Heart right ventricle (tissue), 16 donors: ENCODE measurements at regions not wholly inside any gene's neighbourhood (a gene's known extent, or its start where the extent isn't known, plus 50 kb on each side); places are given as distances from the start of the nearest gene placed in this dataset.

Source experiments
- ATAC-seq, 8 donors: fragments of 200-7000 bp; cut with Tn5 transposase; one replicate each; pipeline ENCODE4 v1.9.1; 2020; ENCODE audit warnings: mild to moderate bottlenecking in 8 of 8, moderate library complexity in 8 of 8, moderate number of reproducible peaks in 1 of 8
- DNase-seq, 2 donors: peaks; one replicate each; pipeline ENCODE4 v3.0.0-alpha.2; 2020
- H3K27ac ChIP-seq, 10 donors: fragments of 200-600 bp; sonication (generic) in 2 of 10; one replicate each; pipeline versions ENCODE4 v1.5.0 to v1.8.0; 2020 to 2022; ENCODE audit warnings: mild to moderate bottlenecking in 3 of 10
- H3K27me3 ChIP-seq, 7 donors: fragments of 200-600 bp; one replicate each; pipeline ENCODE4 v1.8.0; 2021 to 2022; ENCODE audit warnings: mild to moderate bottlenecking in 2 of 7
- H3K36me3 ChIP-seq, 9 donors: fragments of 200-600 bp; sonication (generic) in 1 of 9; one replicate each; pipeline versions ENCODE4 v1.5.0 to v1.8.0; 2020 to 2022; ENCODE audit warnings: mild to moderate bottlenecking in 2 of 9
- H3K4me1 ChIP-seq, 9 donors: fragments of 200-600 bp; sonication (generic) in 1 of 9; one replicate each; pipeline versions ENCODE4 v1.5.0 to v1.8.0; 2020 to 2022; ENCODE audit warnings: mild to moderate bottlenecking in 4 of 9
- H3K4me3 ChIP-seq, 10 donors: fragments of 200-600 bp; sonication (generic) in 2 of 10; one replicate each; pipeline versions ENCODE4 v1.5.0 to v1.8.0; 2020 to 2022; ENCODE audit warnings: mild to moderate bottlenecking in 7 of 10, moderate library complexity in 2 of 10
- H3K9me3 ChIP-seq, 11 donors: fragments of 200-600 bp in 10 of 11; sonication (generic) in 2 of 11; one replicate each; pipeline versions ENCODE4 v1.5.0 to v1.8.0; 2013 to 2022; ENCODE audit warnings: mild to moderate bottlenecking in 2 of 11, control low read depth in 1 of 11, moderate library complexity in 1 of 11
- WGBS, 2 donors: extraction: QIAGEN DNeasy Blood & Tissue Kit; methylation state at CpG; one replicate each; pipeline ENCODE4 v1.1.7; 2013; ENCODE audit warnings: inconsistent platforms in 1 of 2; 5-methylcytosine and 5-hydroxymethylcytosine counted together
- intact Hi-C, 10 donors: fragments of 100-400 bp; cut with DNase I; formaldehyde crosslinking; loops; one replicate each; pipeline versions ENCODE4 v1.11.1 to v1.14.2; 2022
- TF ChIP-seq, protein P1 (sequence below), 9 donors: fragments of 200-600 bp; sonication (generic) in 2 of 9; IDR thresholded peaks; one replicate each; pipeline versions ENCODE4 v1.5.0 to v1.8.0; 2021 to 2022; ENCODE audit warnings: antibody characterized with exemption in 9 of 9, mild to moderate bottlenecking in 5 of 9, moderate library complexity in 1 of 9
- donor health status: Arrhythmogenic right ventricular cardiomyopathy.
- donor health status: ischemic (EF 13 %, LVEDD 7.1; RV severe dilation, severe dysfunction).
- donor health status: healthy with polysubstance abuse.
- donor health status: DM: no; HTN: yes; CAD: no.
- donor health status: DM: no; HTN: no; CAD: no.
- donor health status: ischemic (EF 25% LVEDD 6.9; RV normal size, moderate dysfunction).
- donor health status: ischemic (EF 25% LVEDD 5.7; RV mildly dilated, moderate dysfunction).
- donor health status: healthy.
- donor health status: DM: yes; HTN: yes; CAD: no.
- donor health status: Ischemic cardiomyopathy.
- donor health status: ischemic (EF 35%, LVEDD 5.7; RV mildly dilated, moderate dysfunction).
- donor health status: nonischemic (EF 11% LVEDD 7.7; RV severe dilation, severe dysfunction).
- donor health status: DM: yes; HTN: yes; CAD: no.
- donor health status: PGD.
- donor health status: ischemic (EF 29% LVEDD 5.4; RV normal size, mild dysfunction).
- donor health status: nonischemic (EF 23%, LVEDD 6.1; RV moderate dilation, normal function).

DNA sequence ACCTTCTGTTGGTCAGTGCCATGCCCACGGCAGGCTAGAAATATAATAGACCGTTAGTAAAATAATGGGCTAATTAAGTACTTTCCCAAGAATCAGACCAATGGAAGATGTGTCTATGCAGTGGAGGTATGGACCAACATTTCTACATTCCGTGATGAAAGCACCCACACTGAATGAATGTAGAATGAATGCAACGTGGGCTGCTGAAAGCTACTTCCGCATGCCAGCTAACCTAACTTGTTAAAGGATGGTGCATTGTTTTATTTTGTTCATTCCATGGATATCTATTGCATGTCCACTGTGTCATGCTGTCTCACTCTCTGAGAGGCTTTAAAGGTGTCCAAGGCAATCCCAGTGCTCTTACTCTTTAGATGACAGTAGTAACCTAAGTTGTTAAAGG is 112.9 kb upstream of the CAV2 start:
- H3K9me3 ChIP-seq: no peaks in the 10 kb centered on the region
- 92 to 94% methylated on average over 5 of the region's 5 CpGs for WGBS, 2 donors
- H3K36me3 ChIP-seq: no peaks in the 10 kb centered on the region

DNA sequence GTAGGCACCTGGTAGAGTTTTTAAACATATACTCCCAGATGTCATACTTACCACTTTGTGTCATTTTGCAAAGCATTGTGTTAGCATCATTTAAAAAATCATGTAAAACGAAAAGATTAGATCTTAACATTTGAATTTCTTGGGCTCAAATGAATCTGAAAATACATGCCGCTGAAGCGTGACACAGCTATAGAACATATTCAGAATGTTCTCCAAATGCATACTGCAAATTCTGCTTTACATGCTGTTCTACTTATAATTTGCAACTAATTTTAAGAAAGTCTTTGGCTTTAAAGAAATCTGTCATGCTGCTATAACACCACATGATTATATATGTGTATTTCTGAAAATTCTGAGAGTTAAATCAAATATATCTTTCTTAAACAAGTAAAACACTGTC is 109.2 kb upstream of the CAV2 start:
- TF ChIP-seq, protein P1, sequence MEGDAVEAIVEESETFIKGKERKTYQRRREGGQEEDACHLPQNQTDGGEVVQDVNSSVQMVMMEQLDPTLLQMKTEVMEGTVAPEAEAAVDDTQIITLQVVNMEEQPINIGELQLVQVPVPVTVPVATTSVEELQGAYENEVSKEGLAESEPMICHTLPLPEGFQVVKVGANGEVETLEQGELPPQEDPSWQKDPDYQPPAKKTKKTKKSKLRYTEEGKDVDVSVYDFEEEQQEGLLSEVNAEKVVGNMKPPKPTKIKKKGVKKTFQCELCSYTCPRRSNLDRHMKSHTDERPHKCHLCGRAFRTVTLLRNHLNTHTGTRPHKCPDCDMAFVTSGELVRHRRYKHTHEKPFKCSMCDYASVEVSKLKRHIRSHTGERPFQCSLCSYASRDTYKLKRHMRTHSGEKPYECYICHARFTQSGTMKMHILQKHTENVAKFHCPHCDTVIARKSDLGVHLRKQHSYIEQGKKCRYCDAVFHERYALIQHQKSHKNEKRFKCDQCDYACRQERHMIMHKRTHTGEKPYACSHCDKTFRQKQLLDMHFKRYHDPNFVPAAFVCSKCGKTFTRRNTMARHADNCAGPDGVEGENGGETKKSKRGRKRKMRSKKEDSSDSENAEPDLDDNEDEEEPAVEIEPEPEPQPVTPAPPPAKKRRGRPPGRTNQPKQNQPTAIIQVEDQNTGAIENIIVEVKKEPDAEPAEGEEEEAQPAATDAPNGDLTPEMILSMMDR (IDR thresholded peaks at IDR 0.05): no peak
- Histone ChIP-seq H3K36me3 (no peaks in the 10 kb centered on the region), H3K27me3 (no peaks in the 10 kb centered on the region), H3K27ac (no peak overlapping the region), H3K4me1 (peaks cover 3 to 33% (median 22%) of the 10 kb centered on the region in 9 donors), H3K4me3 (no peak overlapping the region), H3K9me3 (no peaks in the 10 kb centered on the region)
- no peak for DNase-seq
- 97 to 98% methylated on average over 3 of the region's 3 CpGs for WGBS, 2 donors
- intact Hi-C loops: loop anchor here in 1 of 10 donors (10.0 kb wide), 1 partner anchor 54 kb away; no protein-coding TSS in a partner anchor
- no peak for ATAC-seq

More for the DNA sequence above, 112.9 kb upstream of the CAV2 start:
- Histone ChIP-seq H3K4me3 (no peak overlapping the region), H3K27me3 (no peaks in the 10 kb centered on the region), H3K4me1 (no peaks in the 10 kb centered on the region), H3K27ac (no peak overlapping the region)
- ATAC-seq: no peak
- DNase-seq: no peak
- TF ChIP-seq, protein P1 (IDR thresholded peaks at IDR 0.05): no peak
- intact Hi-C loops: no loop called here

DNA sequence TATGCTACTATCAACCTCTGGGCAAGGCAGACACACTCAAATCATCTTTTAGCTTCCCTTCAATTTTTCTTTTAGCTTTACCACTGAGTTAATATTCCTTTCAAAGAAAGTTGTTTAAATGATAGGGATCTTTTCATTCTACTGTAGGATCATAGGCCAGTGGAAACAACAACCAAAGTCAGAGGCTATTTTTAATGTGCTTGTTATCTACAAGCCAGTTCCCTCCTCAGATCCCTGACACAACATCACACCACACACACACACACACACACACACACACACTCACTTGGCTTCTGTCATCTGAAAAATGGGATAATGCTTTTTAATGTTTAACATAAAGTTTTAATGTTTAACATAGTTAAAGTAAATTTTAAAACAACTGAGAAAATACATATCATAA is 106.7 kb upstream of the CAV2 start:
- H3K27ac ChIP-seq: peak overlapping the region in 8 of 10 donors; percentile 20 to 75 (median 45)

DNA sequence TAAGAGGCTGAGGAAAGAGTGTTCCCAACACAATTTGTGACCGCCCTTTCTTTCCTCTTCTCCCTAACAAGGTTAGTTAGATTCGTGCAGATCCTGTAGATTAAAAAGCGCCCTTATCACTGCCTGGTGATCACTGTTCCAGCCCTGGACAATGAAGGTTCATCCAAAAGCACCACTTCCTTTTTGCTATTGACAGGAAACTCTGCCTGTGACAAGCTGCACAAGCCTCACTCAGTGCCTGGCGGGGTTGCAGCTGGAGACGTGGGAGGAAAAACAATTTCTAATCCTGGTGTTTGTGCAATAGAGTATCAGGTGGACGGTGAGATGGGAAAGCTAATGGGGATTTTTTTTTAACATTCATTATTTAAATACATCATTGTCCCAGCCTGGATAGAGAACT is 105.9 kb upstream of the CAV2 start:
- H3K4me1 ChIP-seq: peaks cover 3 to 40% (median 29%) of the 10 kb centered on the region in 9 donors
- WGBS, 2 donors: 26 to 41% methylated on average over 6 of the region's 6 CpGs
- peak; percentile 63 to 89 (median 86) for ATAC-seq
- peaks cover 0 to 9% (median 0%) of the 10 kb centered on the region in 11 donors for H3K9me3 ChIP-seq
- TF ChIP-seq, protein P1 (IDR thresholded peaks at IDR 0.05): no peak
- H3K27me3 ChIP-seq: no peaks in the 10 kb centered on the region
- DNase-seq: peak; percentile 36 to 66
- no peak overlapping the region for H3K4me3 ChIP-seq
- no peaks in the 10 kb centered on the region for H3K36me3 ChIP-seq
- peak overlapping the region in 9 of 10 donors; percentile 23 to 75 (median 49) for H3K27ac ChIP-seq
- intact Hi-C loops: loop anchor here in 2 of 10 donors (1.0 to 10.0 kb wide), 3 partner anchors 39 to 51 kb away; no protein-coding TSS in a partner anchor

More for the DNA sequence above, 106.7 kb upstream of the CAV2 start:
- DNase-seq (no peak), ATAC-seq (peak in 4 of 8 donors; percentile 47 to 60 (median 55))
- TF ChIP-seq, protein P1 (IDR thresholded peaks at IDR 0.05): no peak
- Histone ChIP-seq H3K4me3 (no peak overlapping the region), H3K4me1 (peaks cover 3 to 40% (median 29%) of the 10 kb centered on the region in 9 donors), H3K36me3 (no peaks in the 10 kb centered on the region), H3K9me3 (peaks cover 0 to 1% (median 0%) of the 10 kb centered on the region in 11 donors), H3K27me3 (no peaks in the 10 kb centered on the region)
- intact Hi-C loops: loop anchor here in 2 of 10 donors (1.0 to 10.0 kb wide), 3 partner anchors 38 to 52 kb away; no protein-coding TSS in a partner anchor
